ENCODE measurements at regions not wholly inside any gene's neighbourhood (a gene's known extent, or its start where the extent isn't known, plus 50 kb on each side); places are given as distances from the start of the nearest gene placed in this dataset.

- Histone ChIP-seq H3K27me3 (ENCODE audit: insufficient read depth, poor library complexity, severe bottlenecking) (no peaks in the 10 kb centered on the region), H3K4me3 (replicated peaks; ENCODE audit: insufficient read depth, low read length) (no peak overlapping the region), H3K27ac (replicated peaks) (no peak overlapping the region)
- no peak for DNase-seq (ENCODE audit: low read depth in 1 of 2, low spot score in 1 of 2)
- no peak for TF ChIP-seq CTCF (IDR thresholded peaks at IDR 0.05; ENCODE audit: insufficient read depth, low read length)
- TF ChIP-seq SPI1 (IDR thresholded peaks at IDR 0.05; ENCODE audit: borderline replicate concordance, low read depth) = no peak
- no peak for TF ChIP-seq POLR2AphosphoS5 (IDR thresholded peaks at IDR 0.05; ENCODE audit: low read depth)
- no peak for TF ChIP-seq GABPA (IDR thresholded peaks at IDR 0.05; ENCODE audit: low read depth)
- no peak for TF ChIP-seq REST (IDR thresholded peaks at IDR 0.05; ENCODE audit: insufficient replicate concordance, low read depth)
These were observed 212.6 kb upstream of the HABP2 start for GRCh38 chr10:113340282-113340681.

- DNase-seq (ENCODE audit: low read depth in 1 of 2, low spot score in 1 of 2) = no peak
- Histone ChIP-seq H3K4me3 (replicated peaks; ENCODE audit: insufficient read depth, low read length) (no peak overlapping the region), H3K27ac (replicated peaks) (no peak overlapping the region), H3K27me3 (ENCODE audit: insufficient read depth, poor library complexity, severe bottlenecking) (no peaks in the 10 kb centered on the region)
- TF ChIP-seq GABPA (IDR thresholded peaks at IDR 0.05; ENCODE audit: low read depth) (no peak), SPI1 (IDR thresholded peaks at IDR 0.05; ENCODE audit: borderline replicate concordance, low read depth) (no peak), REST (IDR thresholded peaks at IDR 0.05; ENCODE audit: insufficient replicate concordance, low read depth) (no peak), POLR2AphosphoS5 (IDR thresholded peaks at IDR 0.05; ENCODE audit: low read depth) (no peak), CTCF (IDR thresholded peaks at IDR 0.05; ENCODE audit: insufficient read depth, low read length) (no peak)
These were observed 211.7 kb upstream of the HABP2 start for GRCh38 chr10:113341138-113341537.

GRCh38 chr10:113345826-113346624, 206.8 kb upstream of the HABP2 start:
- TF ChIP-seq SPI1 (IDR thresholded peaks at IDR 0.05; ENCODE audit: borderline replicate concordance, low read depth) (no peak), CTCF (IDR thresholded peaks at IDR 0.05; ENCODE audit: insufficient read depth, low read length) (no peak), REST (IDR thresholded peaks at IDR 0.05; ENCODE audit: insufficient replicate concordance, low read depth) (no peak), POLR2AphosphoS5 (IDR thresholded peaks at IDR 0.05; ENCODE audit: low read depth) (no peak), GABPA (IDR thresholded peaks at IDR 0.05; ENCODE audit: low read depth) (no peak)
- Histone ChIP-seq H3K4me3 (replicated peaks; ENCODE audit: insufficient read depth, low read length) (no peak overlapping the region), H3K27me3 (ENCODE audit: insufficient read depth, poor library complexity, severe bottlenecking) (no peaks in the 10 kb centered on the region), H3K27ac (replicated peaks) (no peak overlapping the region)
- DNase-seq (ENCODE audit: low read depth in 1 of 2, low spot score in 1 of 2) = no peak

All from HL-60 (cell line).